NCI-H524 treated with DMSO at 0.1 percent for 48 hours (cell line): ENCODE measurements at regions not wholly inside any gene's neighbourhood (a gene's known extent, or its start where the extent isn't known, plus 50 kb on each side); places are given as distances from the start of the nearest gene placed in this dataset.
"Not testable (repeated sequence)": the region's sequence is repeated elsewhere in the genome, so short reads cannot be mapped to it uniquely, and the experiment has no call there.

ENCODE experiments used
- DNase-seq: peaks from one replicate; lab custom pipeline; 2025; lab: John Stamatoyannopoulos, UW

GRCh38 chr11:8772571-8773519, 90.3 kb downstream of the RPL27A start:
- no peak for DNase-seq

- DNase-seq: no peak
These were observed 91.4 kb downstream of the RPL27A start for GRCh38 chr11:8773916-8774539.

- DNase-seq: not testable (repeated sequence)
These were observed 92.3 kb downstream of the RPL27A start for GRCh38 chr11:8774916-8775315.

- DNase-seq: no peak
These were observed 92.7 kb downstream of the RPL27A start for GRCh38 chr11:8775332-8775731.

GRCh38 chr11:8775734-8776133, 93.1 kb downstream of the RPL27A start:
- no peak for DNase-seq

- no peak for DNase-seq
These were observed 93.6 kb downstream of the RPL27A start for GRCh38 chr11:8776209-8776608.

GRCh38 chr11:8777907-8778767, 95.5 kb downstream of the RPL27A start:
- no peak for DNase-seq

- DNase-seq: no peak
These were observed 96.5 kb downstream of the RPL27A start for GRCh38 chr11:8779107-8779506.

GRCh38 chr11:8779732-8780131, 97.1 kb downstream of the RPL27A start:
- DNase-seq: no peak

GRCh38 chr11:8784954-8785353, 102.4 kb downstream of the RPL27A start:
- no peak for DNase-seq

- no peak for DNase-seq
These were observed 102.9 kb downstream of the RPL27A start for GRCh38 chr11:8785457-8785856.

GRCh38 chr11:8785998-8786397, 103.4 kb downstream of the RPL27A start:
- no peak for DNase-seq

- DNase-seq: no peak
These were observed 104.3 kb downstream of the RPL27A start for GRCh38 chr11:8786933-8787332.

GRCh38 chr11:8787372-8787771, 104.8 kb downstream of the RPL27A start:
- no peak for DNase-seq

GRCh38 chr11:8788616-8789015, 106.0 kb downstream of the RPL27A start:
- no peak for DNase-seq

- no peak for DNase-seq
These were observed 107.3 kb downstream of the RPL27A start for GRCh38 chr11:8789864-8790263.

GRCh38 chr11:8790968-8791367, 108.4 kb downstream of the RPL27A start:
- no peak for DNase-seq

- DNase-seq: no peak
These were observed 110.1 kb downstream of the RPL27A start for GRCh38 chr11:8792710-8793109.

- DNase-seq: no peak
These were observed 110.7 kb downstream of the RPL27A start for GRCh38 chr11:8793114-8793777.

- DNase-seq: no peak
These were observed 111.5 kb downstream of the RPL27A start for GRCh38 chr11:8794126-8794525.

- DNase-seq: no peak
These were observed 112.1 kb downstream of the RPL27A start for GRCh38 chr11:8794677-8795103.

GRCh38 chr11:8796941-8797340, 114.0 kb upstream of the AKIP1 start:
- DNase-seq: no peak
